ENCODE measurements at regions not wholly inside any gene's neighbourhood (a gene's known extent, or its start where the extent isn't known, plus 50 kb on each side); places are given as distances from the start of the nearest gene placed in this dataset.
"Not testable (repeated sequence)": the region's sequence is repeated elsewhere in the genome, so short reads cannot be mapped to it uniquely, and the experiment has no call there.

DNA sequence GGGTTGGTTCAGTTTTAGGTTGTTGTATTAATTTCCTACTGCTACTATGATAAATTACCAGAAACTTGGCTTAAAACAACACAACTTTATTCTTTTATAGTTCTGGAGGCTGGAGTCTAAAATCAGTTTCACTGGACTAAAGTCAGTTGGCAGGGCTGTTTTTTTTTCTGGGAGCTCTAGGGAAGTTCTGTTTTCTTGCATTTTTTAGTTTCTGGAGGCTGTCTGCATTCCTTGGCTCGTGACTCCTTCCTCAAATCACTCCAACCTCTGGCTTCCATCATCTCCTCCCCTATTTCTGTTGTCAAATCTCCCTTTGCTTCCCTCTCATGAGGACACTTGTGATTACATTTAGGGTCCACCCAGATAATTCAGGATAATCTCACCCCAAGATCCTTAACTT lies 51.3 kb upstream of the SUB1 start:
- no peaks in the 10 kb centered on the region for H3K9me3 ChIP-seq (ENCODE audit: control insufficient read depth in 4 of 4, low read length in 3 of 4)
- TF ChIP-seq FOXA1 (IDR thresholded peaks at IDR 0.05) (no peak), NR2F2 (IDR thresholded peaks at IDR 0.05) (peak; percentile 26)
- DNase-seq (ENCODE audit: low spot score) = no peak

DNA sequence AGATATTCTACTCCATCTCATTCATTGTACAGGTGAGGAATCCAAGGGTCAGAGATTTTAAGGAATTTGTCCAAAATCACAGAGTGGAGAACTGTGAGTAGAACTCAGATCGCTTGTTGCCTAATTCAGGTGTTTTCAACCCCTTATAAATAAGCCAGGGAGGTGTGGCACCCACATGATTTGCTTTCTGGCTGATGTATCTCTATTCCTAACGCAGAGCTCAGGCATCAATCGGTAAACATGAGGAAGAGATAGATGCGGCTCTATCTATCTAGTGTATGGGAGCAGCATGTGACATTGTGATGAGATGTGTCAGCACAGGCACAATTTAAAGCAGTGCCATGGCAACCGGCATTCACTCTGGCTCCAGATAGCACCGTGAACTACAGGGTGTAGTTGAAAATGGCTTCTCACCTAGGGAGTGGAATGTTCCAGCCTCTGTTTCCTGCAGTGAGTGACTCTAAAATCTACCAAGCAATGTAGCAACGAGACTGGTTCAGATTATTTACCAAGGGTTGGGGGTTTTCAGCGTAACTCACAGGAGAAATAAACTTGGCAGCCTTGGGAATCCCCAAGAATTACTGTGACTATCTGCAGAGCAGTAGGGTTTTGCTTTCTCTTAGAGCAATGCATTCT lies 53.4 kb upstream of the SUB1 start:
- WGBS = 37% methylated on average over 8 of the region's 8 CpGs
- H3K4me3 ChIP-seq (ENCODE audit: low read depth in 1 of 3, low read length in 3 of 3) = no peak overlapping the region

More for the DNA sequence above, 51.3 kb upstream of the SUB1 start:
- no peak overlapping the region for H3K9ac ChIP-seq (ENCODE audit: low read depth in 1 of 2, low read length in 2 of 2)
- no peak overlapping the region for H3K27ac ChIP-seq (ENCODE audit: low read depth in 1 of 2, low read length in 2 of 2)
- WGBS = 74% methylated on average over 1 of the region's 1 CpG
- H3K4me3 ChIP-seq (ENCODE audit: low read depth in 1 of 3, low read length in 3 of 3) = no peak overlapping the region
- H3K27me3 ChIP-seq (ENCODE audit: control insufficient read depth in 4 of 4, insufficient read depth in 4 of 4, low read length in 3 of 4) = no peaks in the 10 kb centered on the region
- peaks cover 0 to 4% (median 0%) of the 10 kb centered on the region in 4 donors for H3K4me1 ChIP-seq (ENCODE audit: control insufficient read depth in 4 of 4, insufficient read depth in 4 of 4, low read length in 3 of 4)
- H3K36me3 ChIP-seq (ENCODE audit: control insufficient read depth in 4 of 4, insufficient read depth in 3 of 4, low read depth in 1 of 4, low read length in 3 of 4) = no peaks in the 10 kb centered on the region

DNA sequence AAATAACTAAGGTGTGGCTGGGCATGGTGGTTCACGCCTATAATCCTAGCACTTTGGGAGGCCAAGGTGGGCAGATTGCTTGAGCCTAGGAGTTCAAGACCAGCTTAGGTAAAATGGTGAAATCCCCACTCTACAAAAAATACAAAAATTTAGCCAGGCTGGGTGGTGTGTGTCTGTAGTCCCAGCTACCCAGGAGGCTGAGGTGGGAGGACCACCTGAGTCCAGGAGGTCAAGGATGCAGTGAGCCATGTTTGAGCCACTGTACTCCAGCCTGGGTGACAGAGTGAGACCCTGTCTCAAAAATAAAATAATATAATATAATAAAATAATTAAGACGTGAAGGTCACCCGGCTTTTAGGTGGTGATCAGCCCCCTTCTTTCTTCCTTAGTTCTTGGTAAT lies 58.0 kb upstream of the SUB1 start:
- not testable (repeated sequence) for DNase-seq (ENCODE audit: low spot score); H3K36me3 ChIP-seq (ENCODE audit: control insufficient read depth in 4 of 4, insufficient read depth in 3 of 4, low read depth in 1 of 4, low read length in 3 of 4); H3K4me1 ChIP-seq (ENCODE audit: control insufficient read depth in 4 of 4, insufficient read depth in 4 of 4, low read length in 3 of 4); H3K27me3 ChIP-seq (ENCODE audit: control insufficient read depth in 4 of 4, insufficient read depth in 4 of 4, low read length in 3 of 4); H3K4me3 ChIP-seq (ENCODE audit: low read depth in 1 of 3, low read length in 3 of 3); H3K9me3 ChIP-seq (ENCODE audit: control insufficient read depth in 4 of 4, low read length in 3 of 4); H3K27ac ChIP-seq (ENCODE audit: low read depth in 1 of 2, low read length in 2 of 2); H3K9ac ChIP-seq (ENCODE audit: low read depth in 1 of 2, low read length in 2 of 2)
- WGBS = 95% methylated on average over 3 of the region's 3 CpGs

More for the DNA sequence above, 53.4 kb upstream of the SUB1 start:
- Histone ChIP-seq H3K27me3 (ENCODE audit: control insufficient read depth in 4 of 4, insufficient read depth in 4 of 4, low read length in 3 of 4) (no peaks in the 10 kb centered on the region), H3K4me1 (ENCODE audit: control insufficient read depth in 4 of 4, insufficient read depth in 4 of 4, low read length in 3 of 4) (peaks cover 0 to 4% (median 0%) of the 10 kb centered on the region in 4 donors), H3K9me3 (ENCODE audit: control insufficient read depth in 4 of 4, low read length in 3 of 4) (no peaks in the 10 kb centered on the region), H3K27ac (ENCODE audit: low read depth in 1 of 2, low read length in 2 of 2) (no peak overlapping the region), H3K9ac (ENCODE audit: low read depth in 1 of 2, low read length in 2 of 2) (no peak overlapping the region), H3K36me3 (ENCODE audit: control insufficient read depth in 4 of 4, insufficient read depth in 3 of 4, low read depth in 1 of 4, low read length in 3 of 4) (no peaks in the 10 kb centered on the region)
- DNase-seq (ENCODE audit: low spot score) = no peak
- TF ChIP-seq, protein P1, sequence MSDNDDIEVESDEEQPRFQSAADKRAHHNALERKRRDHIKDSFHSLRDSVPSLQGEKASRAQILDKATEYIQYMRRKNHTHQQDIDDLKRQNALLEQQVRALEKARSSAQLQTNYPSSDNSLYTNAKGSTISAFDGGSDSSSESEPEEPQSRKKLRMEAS (IDR thresholded peaks at IDR 0.05) = no peak
- no peak for TF ChIP-seq SP1 (IDR thresholded peaks at IDR 0.05)
- TF ChIP-seq FOXA2 (IDR thresholded peaks at IDR 0.05) = no peak

DNA sequence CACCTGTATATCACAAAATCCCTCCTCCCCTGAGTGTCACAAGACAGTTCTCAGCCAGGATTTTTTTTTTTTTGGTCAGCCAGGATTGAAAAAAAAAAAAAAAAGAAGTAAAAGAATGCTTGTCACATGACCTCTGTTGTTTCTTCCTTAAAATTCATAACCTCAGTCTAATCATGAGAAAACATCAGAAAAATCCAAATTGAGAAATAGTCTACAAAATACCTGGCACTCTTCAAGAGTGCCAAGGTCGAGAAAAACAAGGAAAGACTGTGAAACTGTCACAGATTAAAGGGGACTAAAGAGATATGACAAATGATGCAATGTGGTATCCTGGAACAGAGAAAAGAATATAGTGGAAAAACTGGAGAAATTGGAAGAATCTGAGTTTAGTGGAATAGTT lies 58.5 kb upstream of the SUB1 start:
- TF ChIP-seq NR2F2 (IDR thresholded peaks at IDR 0.05) = no peak
- no peak for TF ChIP-seq TAF1 (conservative IDR thresholded peaks at IDR 0.05)
- TF ChIP-seq SP1 (IDR thresholded peaks at IDR 0.05) = no peak
- TF ChIP-seq, protein P2, sequence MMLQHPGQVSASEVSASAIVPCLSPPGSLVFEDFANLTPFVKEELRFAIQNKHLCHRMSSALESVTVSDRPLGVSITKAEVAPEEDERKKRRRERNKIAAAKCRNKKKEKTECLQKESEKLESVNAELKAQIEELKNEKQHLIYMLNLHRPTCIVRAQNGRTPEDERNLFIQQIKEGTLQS (IDR thresholded peaks at IDR 0.05) = no peak
- TF ChIP-seq YY1 (IDR thresholded peaks at IDR 0.05) = no peak
- no peak for TF ChIP-seq HNF4G (IDR thresholded peaks at IDR 0.05)
- TF ChIP-seq, protein P3, sequence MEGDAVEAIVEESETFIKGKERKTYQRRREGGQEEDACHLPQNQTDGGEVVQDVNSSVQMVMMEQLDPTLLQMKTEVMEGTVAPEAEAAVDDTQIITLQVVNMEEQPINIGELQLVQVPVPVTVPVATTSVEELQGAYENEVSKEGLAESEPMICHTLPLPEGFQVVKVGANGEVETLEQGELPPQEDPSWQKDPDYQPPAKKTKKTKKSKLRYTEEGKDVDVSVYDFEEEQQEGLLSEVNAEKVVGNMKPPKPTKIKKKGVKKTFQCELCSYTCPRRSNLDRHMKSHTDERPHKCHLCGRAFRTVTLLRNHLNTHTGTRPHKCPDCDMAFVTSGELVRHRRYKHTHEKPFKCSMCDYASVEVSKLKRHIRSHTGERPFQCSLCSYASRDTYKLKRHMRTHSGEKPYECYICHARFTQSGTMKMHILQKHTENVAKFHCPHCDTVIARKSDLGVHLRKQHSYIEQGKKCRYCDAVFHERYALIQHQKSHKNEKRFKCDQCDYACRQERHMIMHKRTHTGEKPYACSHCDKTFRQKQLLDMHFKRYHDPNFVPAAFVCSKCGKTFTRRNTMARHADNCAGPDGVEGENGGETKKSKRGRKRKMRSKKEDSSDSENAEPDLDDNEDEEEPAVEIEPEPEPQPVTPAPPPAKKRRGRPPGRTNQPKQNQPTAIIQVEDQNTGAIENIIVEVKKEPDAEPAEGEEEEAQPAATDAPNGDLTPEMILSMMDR (IDR thresholded peaks at IDR 0.05; ENCODE audit: low read depth, low read length, missing input control) = no peak
- TF ChIP-seq, protein P4, sequence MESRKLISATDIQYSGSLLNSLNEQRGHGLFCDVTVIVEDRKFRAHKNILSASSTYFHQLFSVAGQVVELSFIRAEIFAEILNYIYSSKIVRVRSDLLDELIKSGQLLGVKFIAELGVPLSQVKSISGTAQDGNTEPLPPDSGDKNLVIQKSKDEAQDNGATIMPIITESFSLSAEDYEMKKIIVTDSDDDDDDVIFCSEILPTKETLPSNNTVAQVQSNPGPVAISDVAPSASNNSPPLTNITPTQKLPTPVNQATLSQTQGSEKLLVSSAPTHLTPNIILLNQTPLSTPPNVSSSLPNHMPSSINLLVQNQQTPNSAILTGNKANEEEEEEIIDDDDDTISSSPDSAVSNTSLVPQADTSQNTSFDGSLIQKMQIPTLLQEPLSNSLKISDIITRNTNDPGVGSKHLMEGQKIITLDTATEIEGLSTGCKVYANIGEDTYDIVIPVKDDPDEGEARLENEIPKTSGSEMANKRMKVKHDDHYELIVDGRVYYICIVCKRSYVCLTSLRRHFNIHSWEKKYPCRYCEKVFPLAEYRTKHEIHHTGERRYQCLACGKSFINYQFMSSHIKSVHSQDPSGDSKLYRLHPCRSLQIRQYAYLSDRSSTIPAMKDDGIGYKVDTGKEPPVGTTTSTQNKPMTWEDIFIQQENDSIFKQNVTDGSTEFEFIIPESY (IDR thresholded peaks at IDR 0.05) = no peak
- TF ChIP-seq RXRA (IDR thresholded peaks at IDR 0.05) = no peak
- TF ChIP-seq GABPA (IDR thresholded peaks at IDR 0.05 in 1 of 2, conservative IDR thresholded peaks at IDR 0.05 in 1 of 2) = no peak
- no peak for TF ChIP-seq RAD21 (IDR thresholded peaks at IDR 0.05)
- no peak for TF ChIP-seq JUND (IDR thresholded peaks at IDR 0.05)
- TF ChIP-seq EGR1 (IDR thresholded peaks at IDR 0.05; ENCODE audit: low read depth in 2 of 2) = no peak
- no peak for TF ChIP-seq FOXA2 (IDR thresholded peaks at IDR 0.05)
- Histone ChIP-seq H3K4me3 (ENCODE audit: low read depth in 1 of 3, low read length in 3 of 3) (no peak overlapping the region), H3K27me3 (ENCODE audit: control insufficient read depth in 4 of 4, insufficient read depth in 4 of 4, low read length in 3 of 4) (no peaks in the 10 kb centered on the region), H3K27ac (ENCODE audit: low read depth in 1 of 2, low read length in 2 of 2) (no peak overlapping the region), H3K36me3 (ENCODE audit: control insufficient read depth in 4 of 4, insufficient read depth in 3 of 4, low read depth in 1 of 4, low read length in 3 of 4) (no peaks in the 10 kb centered on the region), H3K4me1 (ENCODE audit: control insufficient read depth in 4 of 4, insufficient read depth in 4 of 4, low read length in 3 of 4) (peaks cover 0 to 4% (median 0%) of the 10 kb centered on the region in 4 donors), H3K9ac (ENCODE audit: low read depth in 1 of 2, low read length in 2 of 2) (no peak overlapping the region), H3K9me3 (ENCODE audit: control insufficient read depth in 4 of 4, low read length in 3 of 4) (no peaks in the 10 kb centered on the region)
- 36% methylated on average over 1 of the region's 1 CpG for WGBS
- DNase-seq (ENCODE audit: low spot score) = no peak

All from liver (tissue), 8 donors.